ENCODE measurements at regions not wholly inside any gene's neighbourhood (a gene's known extent, or its start where the extent isn't known, plus 50 kb on each side); places are given as distances from the start of the nearest gene placed in this dataset.
"Not testable (repeated sequence)": the region's sequence is repeated elsewhere in the genome, so short reads cannot be mapped to it uniquely, and the experiment has no call there.

DNA sequence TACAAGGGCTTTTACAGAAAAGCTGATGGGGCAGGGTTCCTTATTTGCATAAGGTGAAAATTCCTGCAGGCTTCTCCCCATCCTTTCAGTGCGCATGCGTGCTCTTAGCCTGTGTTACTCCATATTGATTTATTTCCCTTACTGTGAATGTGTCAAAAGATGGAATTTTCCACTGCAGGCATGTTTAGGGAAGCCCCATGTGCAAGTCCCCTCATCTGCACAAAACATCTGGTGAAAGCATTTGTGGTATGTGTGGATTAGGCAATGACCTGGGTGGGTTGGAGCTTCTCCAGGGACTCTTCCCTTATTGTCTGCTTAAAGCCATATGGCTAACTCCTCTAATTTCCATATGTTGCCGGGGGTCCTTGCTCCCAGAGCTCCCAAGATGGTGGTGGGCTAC lies 912.7 kb upstream of the LRFN5 start:
- peak; percentile 27 for DNase-seq (ENCODE audit: low read depth)
- H3K4me3 ChIP-seq (ENCODE audit: low read length) = no peak overlapping the region

GRCh38 chr14:40691066-40691465 lies 915.6 kb upstream of the LRFN5 start:
- H3K4me3 ChIP-seq (ENCODE audit: low read length) = no peak overlapping the region
- TF ChIP-seq CTCF (conservative IDR thresholded peaks at IDR 0.05; ENCODE audit: low read length) = no peak
- no peak for DNase-seq (ENCODE audit: low read depth)

More for the DNA sequence above, 912.7 kb upstream of the LRFN5 start:
- TF ChIP-seq CTCF (conservative IDR thresholded peaks at IDR 0.05; ENCODE audit: low read length) = no peak

- DNase-seq (ENCODE audit: low read depth) = no peak
- TF ChIP-seq CTCF (conservative IDR thresholded peaks at IDR 0.05; ENCODE audit: low read length) = no peak
- H3K4me3 ChIP-seq (ENCODE audit: low read length) = no peak overlapping the region
These were observed 920.9 kb upstream of the LRFN5 start for GRCh38 chr14:40685764-40686163.

DNA sequence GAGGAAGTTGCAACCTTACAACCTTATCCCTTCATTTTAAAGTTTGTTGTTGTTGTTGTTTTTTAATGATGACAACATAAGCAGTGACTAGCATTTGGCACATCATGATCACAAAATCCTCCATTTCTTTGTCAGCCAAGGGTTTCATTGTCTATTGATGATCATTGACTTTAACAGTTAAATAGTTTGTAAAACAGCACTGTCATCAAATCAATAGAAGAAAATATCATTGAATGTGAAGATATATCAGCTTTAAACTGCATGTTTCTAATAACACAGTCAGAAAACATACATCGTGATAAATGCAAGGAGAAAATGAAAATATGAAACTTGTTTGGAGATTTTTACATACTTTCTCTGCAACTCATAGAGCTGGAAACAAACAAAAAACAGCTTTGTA lies 922.3 kb upstream of the LRFN5 start:
- TF ChIP-seq CTCF (conservative IDR thresholded peaks at IDR 0.05; ENCODE audit: low read length) = no peak
- no peak for DNase-seq (ENCODE audit: low read depth)
- no peak overlapping the region for H3K4me3 ChIP-seq (ENCODE audit: low read length)

- no peak for TF ChIP-seq CTCF (conservative IDR thresholded peaks at IDR 0.05; ENCODE audit: low read length)
- DNase-seq (ENCODE audit: low read depth) = no peak
- H3K4me3 ChIP-seq (ENCODE audit: low read length) = no peak overlapping the region
These were observed 924.4 kb upstream of the LRFN5 start for GRCh38 chr14:40682131-40682913.

GRCh38 chr14:40679256-40679655 lies 927.4 kb upstream of the LRFN5 start:
- no peak for TF ChIP-seq CTCF (conservative IDR thresholded peaks at IDR 0.05; ENCODE audit: low read length)
- H3K4me3 ChIP-seq (ENCODE audit: low read length) = no peak overlapping the region
- no peak for DNase-seq (ENCODE audit: low read depth)

GRCh38 chr14:40677206-40677605 lies 929.5 kb upstream of the LRFN5 start:
- not testable (repeated sequence) for H3K4me3 ChIP-seq (ENCODE audit: low read length); DNase-seq (ENCODE audit: low read depth)

Measured in AG10803 (cell line).